LoVo (cell line): ENCODE measurements at regions not wholly inside any gene's neighbourhood (a gene's known extent, or its start where the extent isn't known, plus 50 kb on each side); places are given as distances from the start of the nearest gene placed in this dataset.
"Not testable (repeated sequence)": the region's sequence is repeated elsewhere in the genome, so short reads cannot be mapped to it uniquely, and the experiment has no call there.

Experiments
- DNase-seq: peaks from one replicate; pipeline ENCODE4 v3.0.0-alpha.2; 2016; ENCODE audit warnings: low spot score

DNA sequence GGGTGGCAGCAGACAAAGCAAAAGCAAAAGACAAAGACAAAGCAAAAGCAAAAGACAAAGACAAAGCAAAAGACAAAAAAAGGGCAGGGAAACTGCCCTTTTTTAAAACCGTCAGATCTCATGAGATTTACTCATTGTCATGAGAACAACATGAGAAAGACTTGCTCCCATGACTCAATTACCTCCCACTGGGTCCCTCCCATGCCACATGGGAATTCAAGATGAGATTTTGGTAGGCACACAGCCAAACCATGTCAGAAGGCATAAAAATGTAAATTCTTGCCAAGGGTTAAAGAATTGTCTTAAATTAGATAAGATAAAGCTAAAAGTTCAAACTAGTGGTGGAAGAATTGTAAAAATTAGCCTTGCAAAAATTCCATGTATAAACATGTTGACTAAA, 419.7 kb downstream of the TRAM1L1 start:
- DNase-seq, result no peak

- no peak for DNase-seq
These were observed 421.2 kb downstream of the TRAM1L1 start for GRCh38 chr4:116664198-116664597.

- DNase-seq, result no peak
These were observed 446.3 kb downstream of the TRAM1L1 start for GRCh38 chr4:116639070-116639577.

- DNase-seq, result no peak
These were observed 446.8 kb downstream of the TRAM1L1 start for GRCh38 chr4:116638592-116638991.

DNA sequence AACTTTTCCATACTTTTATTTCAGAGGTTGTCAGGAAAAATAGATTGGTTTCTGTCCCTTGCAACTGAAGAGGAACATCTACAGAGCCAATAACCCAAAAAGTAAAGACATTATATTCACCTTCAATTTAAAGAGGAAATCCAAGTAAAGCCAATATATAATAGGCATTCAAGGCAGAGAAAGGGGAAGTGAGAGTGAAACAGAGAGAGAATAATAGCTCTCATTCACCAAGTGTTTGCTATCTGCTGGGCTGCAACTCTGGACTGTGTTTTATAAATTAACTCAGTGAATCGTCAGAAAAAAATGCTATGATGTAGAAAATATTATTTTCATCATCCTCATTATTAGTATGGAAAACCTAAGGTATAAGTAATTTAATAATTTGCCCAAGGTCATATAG, 448.5 kb downstream of the TRAM1L1 start:
- DNase-seq, result no peak

DNA sequence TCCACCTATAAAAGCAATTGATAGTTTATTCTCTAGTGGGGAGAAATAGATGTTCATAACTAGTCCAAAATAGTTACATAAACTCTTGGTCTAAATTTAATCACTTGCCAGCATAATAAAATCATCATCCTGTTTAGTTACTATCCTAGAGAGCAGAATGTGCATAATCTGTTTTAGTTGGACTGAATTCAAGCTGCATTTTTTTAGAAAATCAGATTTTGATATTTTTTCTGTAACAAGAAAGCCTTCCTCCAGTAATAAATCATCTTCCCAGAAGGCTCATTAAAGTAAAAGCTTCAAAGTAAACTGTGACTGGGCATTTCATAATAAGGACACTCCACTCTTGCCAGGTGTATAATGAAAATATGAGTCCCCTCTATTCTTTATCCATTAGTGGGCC, 453.1 kb downstream of the TRAM1L1 start:
- DNase-seq, result no peak

DNA sequence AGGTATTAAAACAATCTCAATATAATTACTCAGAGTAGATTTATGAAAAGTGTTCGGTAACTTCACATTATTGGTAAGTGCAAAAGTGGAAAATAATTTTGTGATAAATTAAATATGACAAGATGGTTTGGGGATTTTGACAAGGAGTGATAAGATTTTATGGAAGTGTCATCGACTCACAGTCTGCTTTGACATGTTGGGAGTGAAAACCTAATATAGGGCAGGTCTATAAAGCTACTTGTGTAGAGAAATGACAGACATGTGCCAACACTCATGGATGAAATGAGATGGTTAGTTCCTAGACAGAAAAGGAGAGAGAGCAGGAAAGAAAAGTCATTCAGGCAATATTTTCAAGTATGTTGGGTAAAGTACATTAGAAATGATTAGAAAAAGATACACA, 456.8 kb downstream of the TRAM1L1 start:
- DNase-seq, result no peak

DNA sequence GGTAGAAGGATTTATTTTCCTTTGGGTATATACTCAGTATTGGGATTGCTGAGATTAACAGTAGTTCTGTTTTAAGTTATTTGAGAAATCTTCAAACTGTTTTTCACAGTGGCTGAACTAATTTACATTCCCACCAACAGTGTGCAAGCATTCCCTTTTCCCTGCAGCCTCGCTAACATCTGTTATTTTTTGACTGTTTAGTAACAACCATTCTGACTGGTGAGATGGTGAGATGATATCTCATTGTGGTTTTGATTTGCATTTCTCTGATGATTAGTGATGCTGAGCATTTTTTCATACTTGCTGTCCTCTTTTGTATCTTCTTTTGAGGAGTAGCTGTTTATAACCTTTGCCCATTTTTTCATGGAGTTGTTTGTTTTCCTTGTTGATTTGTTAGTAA, 457.8 kb downstream of the TRAM1L1 start:
- no peak for DNase-seq

DNA sequence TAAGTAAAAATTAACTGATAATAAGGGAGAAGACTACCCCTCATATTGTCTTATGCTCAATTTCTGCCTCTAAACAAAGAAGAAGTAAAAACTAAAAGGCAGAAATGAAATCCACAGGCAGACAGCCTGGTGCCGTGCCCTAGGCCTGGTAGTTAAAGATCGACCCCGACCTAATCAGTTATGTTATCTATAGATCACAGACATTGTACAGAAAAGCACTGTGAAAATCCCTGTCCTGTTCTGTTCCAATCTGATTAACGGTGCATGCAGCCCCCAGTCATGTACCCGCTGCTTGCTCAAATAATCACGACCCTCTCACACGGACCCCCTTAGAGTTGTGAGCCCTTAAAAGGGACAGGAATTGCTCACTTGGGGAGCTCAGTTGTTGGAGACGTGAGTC, 465.9 kb downstream of the TRAM1L1 start:
- not testable (repeated sequence) for DNase-seq

- no peak for DNase-seq
These were observed 466.7 kb downstream of the TRAM1L1 start for GRCh38 chr4:116618638-116619037.

- DNase-seq, result peak; percentile 13
These were observed 482.3 kb downstream of the TRAM1L1 start for GRCh38 chr4:116603096-116603495.

- no peak for DNase-seq
These were observed 485.5 kb downstream of the TRAM1L1 start for GRCh38 chr4:116599859-116600258.

- no peak for DNase-seq
These were observed 486.2 kb downstream of the TRAM1L1 start for GRCh38 chr4:116598980-116599789.

GRCh38 chr4:116598155-116598979, 487.0 kb downstream of the TRAM1L1 start:
- DNase-seq, result no peak

- no peak for DNase-seq
These were observed 494.7 kb downstream of the TRAM1L1 start for GRCh38 chr4:116590648-116591047.

- DNase-seq, result no peak
These were observed 496.6 kb downstream of the TRAM1L1 start for GRCh38 chr4:116588783-116589182.

DNA sequence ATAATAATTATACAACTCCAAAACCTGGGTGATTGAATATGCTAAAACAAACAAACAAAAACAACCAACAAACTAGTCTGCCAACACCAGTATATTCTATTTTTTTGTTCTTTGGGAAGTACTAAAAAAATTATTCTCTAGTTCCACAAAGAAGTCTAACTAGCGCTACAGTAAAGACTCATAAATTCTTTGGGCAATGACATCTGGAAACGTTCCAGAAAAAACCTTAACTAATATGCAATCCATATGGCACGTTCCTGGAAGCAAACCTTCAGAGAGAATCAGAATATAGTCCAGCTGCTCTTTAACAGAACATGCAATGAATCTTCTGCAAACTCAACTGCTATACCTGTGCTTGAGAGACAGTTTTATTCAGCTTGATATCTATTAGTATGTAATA, 500.1 kb downstream of the TRAM1L1 start:
- DNase-seq, result no peak

DNA sequence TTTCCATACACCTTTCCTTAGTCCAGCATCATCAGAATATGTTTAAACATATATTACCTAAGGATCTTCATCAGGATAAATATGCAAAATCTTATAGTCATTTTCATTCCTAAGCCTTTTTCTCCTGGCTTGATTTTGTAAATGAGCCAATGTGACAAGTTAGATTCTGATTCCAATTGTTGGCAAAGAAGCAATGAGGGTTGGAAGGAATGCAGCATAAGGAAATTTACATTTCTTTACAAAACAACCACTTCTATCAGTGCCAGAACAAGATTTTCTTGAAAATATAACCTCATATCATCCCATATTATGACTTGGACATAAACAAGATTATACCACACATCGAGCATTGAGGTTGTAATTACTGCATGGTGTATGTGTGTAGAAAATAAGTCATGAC, 508.1 kb downstream of the TRAM1L1 start:
- no peak for DNase-seq

DNA sequence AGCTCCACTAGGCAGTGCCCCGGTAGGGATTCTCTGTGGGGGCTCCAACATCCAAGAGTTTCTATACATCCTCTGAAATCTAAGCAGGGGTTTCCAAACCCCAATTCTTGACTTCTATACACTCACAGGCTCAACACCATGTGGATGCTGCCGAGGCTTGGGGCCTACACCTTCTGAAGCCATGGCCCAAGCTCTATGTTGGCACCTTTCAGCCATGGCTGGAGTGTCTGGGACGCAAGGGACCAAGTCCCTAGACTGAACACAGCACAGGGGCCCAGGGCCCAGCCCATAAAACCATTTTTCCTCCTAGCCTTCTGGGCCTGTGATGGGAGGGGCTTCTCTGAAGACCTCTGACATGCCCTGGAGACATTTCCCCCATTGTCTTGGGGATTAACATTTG, 511.8 kb downstream of the TRAM1L1 start:
- DNase-seq, result no peak

- DNase-seq, result no peak
These were observed 523.6 kb downstream of the TRAM1L1 start for GRCh38 chr4:116561768-116562167.

DNA sequence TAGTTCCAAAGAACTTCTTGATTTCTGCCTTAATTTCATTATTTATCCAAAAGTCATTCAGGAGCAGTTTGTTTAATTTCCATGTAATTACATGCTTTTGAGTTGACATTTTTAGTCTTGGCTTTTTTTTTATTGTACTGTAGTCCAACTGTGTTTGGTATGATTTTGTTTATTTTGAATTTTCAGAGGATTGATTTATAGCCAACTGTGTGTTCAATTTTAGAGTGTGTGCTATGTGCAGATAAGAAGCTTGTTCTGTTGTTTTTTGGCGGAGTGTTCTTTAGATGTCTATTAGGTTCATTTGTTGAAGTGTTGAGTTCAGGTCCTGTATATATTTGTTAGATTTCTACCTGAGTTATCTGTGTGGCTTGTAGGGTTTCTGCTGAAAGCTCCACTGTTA, 533.6 kb downstream of the TRAM1L1 start:
- no peak for DNase-seq

DNA sequence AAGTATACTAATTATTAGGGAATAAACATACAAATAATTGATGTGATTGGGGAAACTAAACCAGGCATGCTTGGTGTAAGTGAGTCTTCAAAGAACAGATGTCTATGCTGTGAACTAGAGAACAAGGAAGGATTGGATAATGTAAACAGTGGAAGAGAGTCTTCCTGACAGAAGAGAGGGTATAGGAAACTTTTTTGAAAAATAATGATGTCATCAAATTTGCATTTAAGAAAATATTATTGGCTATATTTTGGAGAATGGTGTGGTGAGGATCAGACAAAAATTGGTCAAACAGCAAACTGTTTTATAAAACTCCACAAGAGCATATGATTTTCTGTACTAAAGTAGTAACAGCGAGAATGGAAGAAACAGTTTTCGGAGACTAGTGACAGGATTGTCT, 537.7 kb downstream of the TRAM1L1 start:
- DNase-seq, result no peak

DNA sequence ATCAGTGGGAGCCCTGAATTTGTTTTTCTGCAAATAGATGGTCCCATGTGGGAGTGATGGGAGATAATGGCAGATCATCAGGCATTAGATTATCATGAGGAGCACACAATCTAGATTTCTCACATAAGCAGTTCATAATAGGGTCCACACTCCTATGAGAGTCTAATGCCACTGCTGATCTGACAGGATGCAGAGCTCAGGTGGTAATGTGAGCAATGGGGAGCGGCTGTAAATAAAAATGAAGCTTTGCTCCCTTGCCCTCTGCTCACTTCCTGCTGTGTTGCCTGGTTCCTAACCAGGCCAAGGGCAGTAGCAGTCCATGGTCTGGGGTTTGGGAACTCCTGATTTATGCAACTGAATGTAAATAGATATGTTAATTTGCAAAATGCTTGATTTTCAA, 538.6 kb downstream of the TRAM1L1 start:
- DNase-seq, result no peak
